Testis (tissue), 2 donors: ENCODE measurements at regions not wholly inside any gene's neighbourhood (a gene's known extent, or its start where the extent isn't known, plus 50 kb on each side); places are given as distances from the start of the nearest gene placed in this dataset.

Source experiments
- POLR2A ChIP-seq: fragments of 450-650 bp; IDR thresholded peaks from one replicate; pipeline ENCODE4 v1.6.1; 2017; ENCODE audit warnings: antibody characterized with exemption, mild to moderate bottlenecking, moderate library complexity
- TF ChIP-seq, protein P1 (sequence below), 3 experiments: fragments of 450-650 bp in 2 of 3; fragments of 200-600 bp in 1 of 3; sonication (generic) in 1 of 3; IDR thresholded peaks; one replicate each; pipeline ENCODE4 v1.5.1; 2016 to 2019; ENCODE audit warnings: antibody characterized with exemption in 3 of 3, mild to moderate bottlenecking in 2 of 3, moderate library complexity in 1 of 3

- TF ChIP-seq POLR2A, result no peak
- TF ChIP-seq, protein P1, sequence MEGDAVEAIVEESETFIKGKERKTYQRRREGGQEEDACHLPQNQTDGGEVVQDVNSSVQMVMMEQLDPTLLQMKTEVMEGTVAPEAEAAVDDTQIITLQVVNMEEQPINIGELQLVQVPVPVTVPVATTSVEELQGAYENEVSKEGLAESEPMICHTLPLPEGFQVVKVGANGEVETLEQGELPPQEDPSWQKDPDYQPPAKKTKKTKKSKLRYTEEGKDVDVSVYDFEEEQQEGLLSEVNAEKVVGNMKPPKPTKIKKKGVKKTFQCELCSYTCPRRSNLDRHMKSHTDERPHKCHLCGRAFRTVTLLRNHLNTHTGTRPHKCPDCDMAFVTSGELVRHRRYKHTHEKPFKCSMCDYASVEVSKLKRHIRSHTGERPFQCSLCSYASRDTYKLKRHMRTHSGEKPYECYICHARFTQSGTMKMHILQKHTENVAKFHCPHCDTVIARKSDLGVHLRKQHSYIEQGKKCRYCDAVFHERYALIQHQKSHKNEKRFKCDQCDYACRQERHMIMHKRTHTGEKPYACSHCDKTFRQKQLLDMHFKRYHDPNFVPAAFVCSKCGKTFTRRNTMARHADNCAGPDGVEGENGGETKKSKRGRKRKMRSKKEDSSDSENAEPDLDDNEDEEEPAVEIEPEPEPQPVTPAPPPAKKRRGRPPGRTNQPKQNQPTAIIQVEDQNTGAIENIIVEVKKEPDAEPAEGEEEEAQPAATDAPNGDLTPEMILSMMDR (IDR thresholded peaks at IDR 0.05), result no peak
These were observed 203.4 kb upstream of the NMUR2 start for GRCh38 chr5:152608458-152608857.
